HL-60 (cell line): ENCODE measurements at regions not wholly inside any gene's neighbourhood (a gene's known extent, or its start where the extent isn't known, plus 50 kb on each side); places are given as distances from the start of the nearest gene placed in this dataset.

Experiments
- DNase-seq, 2 experiments: peaks; one replicate each; pipeline ENCODE4 v3.0.0-alpha.2; 2010 to 2020; ENCODE audit warnings: low read depth in 1 of 2, low spot score in 1 of 2
- H3K27ac ChIP-seq: fragments of 250-450 bp; sonication (Bioruptor Pico); replicated peaks from 2 replicates; pipeline ENCODE4 v1.5.1; 2020; ENCODE audit warnings: mild to moderate bottlenecking, moderate library complexity
- H3K27me3 ChIP-seq: fragments of 250-450 bp; sonication (Bioruptor Pico); 2 replicates; pipeline ENCODE4 v1.5.1; 2021; ENCODE audit warnings: mild to moderate bottlenecking, moderate library complexity; ENCODE audit not compliant: insufficient read depth, poor library complexity, severe bottlenecking
- H3K4me3 ChIP-seq: replicated peaks from 2 replicates; pipeline ENCODE4 v1.5.1; 2011; ENCODE audit warnings: mild to moderate bottlenecking, control low read depth, low read length; ENCODE audit not compliant: insufficient read depth
- CTCF ChIP-seq: IDR thresholded peaks from one replicate; pipeline ENCODE4 v1.5.1; 2011; ENCODE audit warnings: low read length, control low read depth, inconsistent platforms; ENCODE audit not compliant: insufficient read depth
- GABPA ChIP-seq: IDR thresholded peaks from 2 replicates; pipeline ENCODE4 v1.6.1; 2012; ENCODE audit warnings: low read depth
- POLR2AphosphoS5 ChIP-seq: IDR thresholded peaks from 2 replicates; pipeline ENCODE4 v1.6.1; 2012; ENCODE audit warnings: low read depth
- REST ChIP-seq: IDR thresholded peaks from 2 replicates; pipeline ENCODE4 v1.6.1; 2012; ENCODE audit warnings: low read depth; ENCODE audit not compliant: insufficient replicate concordance
- SPI1 ChIP-seq: IDR thresholded peaks from 2 replicates; pipeline ENCODE4 v1.6.1; 2012; ENCODE audit warnings: low read depth, mild to moderate bottlenecking, borderline replicate concordance

- Histone ChIP-seq H3K27me3 (no peaks in the 10 kb centered on the region), H3K4me3 (no peak overlapping the region), H3K27ac (no peak overlapping the region)
- no peak for DNase-seq
- TF ChIP-seq SPI1 (no peak), REST (no peak), POLR2AphosphoS5 (no peak), CTCF (no peak), GABPA (no peak)
Observed at GRCh38 chr2:167548396-167548795, 660.1 kb downstream of the XIRP2 start.

GRCh38 chr2:167544602-167545001, 656.3 kb downstream of the XIRP2 start:
- no peak for DNase-seq
- Histone ChIP-seq H3K4me3 (no peak overlapping the region), H3K27ac (no peak overlapping the region), H3K27me3 (no peaks in the 10 kb centered on the region)
- TF ChIP-seq REST, result no peak
- TF ChIP-seq CTCF, result no peak
- TF ChIP-seq SPI1, result no peak
- TF ChIP-seq POLR2AphosphoS5, result no peak
- TF ChIP-seq GABPA, result no peak

- DNase-seq, result no peak
- no peak overlapping the region for H3K27ac ChIP-seq
- H3K4me3 ChIP-seq, result no peak overlapping the region
- H3K27me3 ChIP-seq, result no peaks in the 10 kb centered on the region
- TF ChIP-seq SPI1 (no peak), POLR2AphosphoS5 (no peak), REST (no peak), CTCF (no peak), GABPA (no peak)
Observed at GRCh38 chr2:167543721-167544120, 655.4 kb downstream of the XIRP2 start.
